ENCODE measurements at regions not wholly inside any gene's neighbourhood (a gene's known extent, or its start where the extent isn't known, plus 50 kb on each side); places are given as distances from the start of the nearest gene placed in this dataset.

DNA sequence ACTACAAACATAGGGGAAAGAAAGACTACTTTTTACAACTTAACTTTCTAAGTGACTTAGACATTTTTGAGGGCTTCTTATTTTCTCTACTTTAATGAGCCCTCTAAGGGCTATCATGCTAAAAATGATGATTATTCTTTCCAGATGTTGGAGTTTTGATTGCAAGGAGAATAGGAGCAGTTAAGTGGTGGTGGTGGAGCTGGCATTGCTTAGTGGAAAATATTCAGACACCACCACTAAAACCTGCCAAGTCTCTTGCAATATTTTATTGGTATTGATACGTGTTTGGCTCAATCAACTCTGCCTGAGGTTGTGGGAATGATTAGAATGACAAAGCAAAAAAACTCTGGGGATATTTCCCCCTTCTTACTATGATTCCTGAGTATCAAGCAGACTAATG is 82.6 kb upstream of the PTGFR start:
- TF ChIP-seq, protein P1, sequence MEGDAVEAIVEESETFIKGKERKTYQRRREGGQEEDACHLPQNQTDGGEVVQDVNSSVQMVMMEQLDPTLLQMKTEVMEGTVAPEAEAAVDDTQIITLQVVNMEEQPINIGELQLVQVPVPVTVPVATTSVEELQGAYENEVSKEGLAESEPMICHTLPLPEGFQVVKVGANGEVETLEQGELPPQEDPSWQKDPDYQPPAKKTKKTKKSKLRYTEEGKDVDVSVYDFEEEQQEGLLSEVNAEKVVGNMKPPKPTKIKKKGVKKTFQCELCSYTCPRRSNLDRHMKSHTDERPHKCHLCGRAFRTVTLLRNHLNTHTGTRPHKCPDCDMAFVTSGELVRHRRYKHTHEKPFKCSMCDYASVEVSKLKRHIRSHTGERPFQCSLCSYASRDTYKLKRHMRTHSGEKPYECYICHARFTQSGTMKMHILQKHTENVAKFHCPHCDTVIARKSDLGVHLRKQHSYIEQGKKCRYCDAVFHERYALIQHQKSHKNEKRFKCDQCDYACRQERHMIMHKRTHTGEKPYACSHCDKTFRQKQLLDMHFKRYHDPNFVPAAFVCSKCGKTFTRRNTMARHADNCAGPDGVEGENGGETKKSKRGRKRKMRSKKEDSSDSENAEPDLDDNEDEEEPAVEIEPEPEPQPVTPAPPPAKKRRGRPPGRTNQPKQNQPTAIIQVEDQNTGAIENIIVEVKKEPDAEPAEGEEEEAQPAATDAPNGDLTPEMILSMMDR (IDR thresholded peaks at IDR 0.05), result no peak
- no peak for TF ChIP-seq POLR2A (IDR thresholded peaks at IDR 0.05)
